PC-9 (cell line): ENCODE measurements at regions not wholly inside any gene's neighbourhood (a gene's known extent, or its start where the extent isn't known, plus 50 kb on each side); places are given as distances from the start of the nearest gene placed in this dataset.

ENCODE experiments used
- EZH2 ChIP-seq: fragments of 200-600 bp; sonication (generic); IDR thresholded peaks from 2 replicates; pipeline ENCODE4 v1.8.0; 2017; ENCODE audit warnings: antibody characterized with exemption, low read depth
- TF ChIP-seq, protein P1 (sequence below): fragments of 200-600 bp; sonication (generic); conservative IDR thresholded peaks from 2 replicates; pipeline ENCODE4 v1.6.1; 2017; ENCODE audit warnings: mixed run types, antibody characterized with exemption, mild to moderate bottlenecking, moderate library complexity

DNA sequence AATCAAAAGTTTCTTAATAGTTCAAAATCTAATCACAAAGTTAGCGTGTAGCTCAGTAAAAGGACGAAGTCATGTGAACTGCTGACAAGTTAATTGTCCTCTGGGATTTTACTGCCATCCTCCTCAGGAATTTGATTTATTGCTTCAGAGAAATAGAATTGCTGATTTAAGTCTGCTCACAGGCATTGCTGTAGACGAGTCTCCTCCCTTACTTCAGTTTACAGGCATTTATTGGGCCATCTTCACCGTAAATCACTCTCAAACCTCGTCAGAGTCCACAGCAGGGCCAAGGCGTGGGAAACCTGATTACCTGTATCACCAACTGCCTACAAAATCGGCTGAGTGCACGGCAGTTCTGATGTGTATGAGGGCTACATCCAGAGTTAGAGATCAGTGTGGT is 119.1 kb upstream of the PDE10A start:
- TF ChIP-seq, protein P1, sequence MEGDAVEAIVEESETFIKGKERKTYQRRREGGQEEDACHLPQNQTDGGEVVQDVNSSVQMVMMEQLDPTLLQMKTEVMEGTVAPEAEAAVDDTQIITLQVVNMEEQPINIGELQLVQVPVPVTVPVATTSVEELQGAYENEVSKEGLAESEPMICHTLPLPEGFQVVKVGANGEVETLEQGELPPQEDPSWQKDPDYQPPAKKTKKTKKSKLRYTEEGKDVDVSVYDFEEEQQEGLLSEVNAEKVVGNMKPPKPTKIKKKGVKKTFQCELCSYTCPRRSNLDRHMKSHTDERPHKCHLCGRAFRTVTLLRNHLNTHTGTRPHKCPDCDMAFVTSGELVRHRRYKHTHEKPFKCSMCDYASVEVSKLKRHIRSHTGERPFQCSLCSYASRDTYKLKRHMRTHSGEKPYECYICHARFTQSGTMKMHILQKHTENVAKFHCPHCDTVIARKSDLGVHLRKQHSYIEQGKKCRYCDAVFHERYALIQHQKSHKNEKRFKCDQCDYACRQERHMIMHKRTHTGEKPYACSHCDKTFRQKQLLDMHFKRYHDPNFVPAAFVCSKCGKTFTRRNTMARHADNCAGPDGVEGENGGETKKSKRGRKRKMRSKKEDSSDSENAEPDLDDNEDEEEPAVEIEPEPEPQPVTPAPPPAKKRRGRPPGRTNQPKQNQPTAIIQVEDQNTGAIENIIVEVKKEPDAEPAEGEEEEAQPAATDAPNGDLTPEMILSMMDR, result no peak
- no peak for TF ChIP-seq EZH2
